Fibroblast of the aortic adventitia (primary cell): ENCODE measurements at regions not wholly inside any gene's neighbourhood (a gene's known extent, or its start where the extent isn't known, plus 50 kb on each side); places are given as distances from the start of the nearest gene placed in this dataset.

Experiments used
- DNase-seq: peaks from one replicate; pipeline ENCODE4 v3.0.0-alpha.2; 2010; ENCODE audit warnings: low read depth
- H3K4me3 ChIP-seq: 2 replicates; pipeline ENCODE4 v1.5.1; 2011; ENCODE audit warnings: low read depth, mild to moderate bottlenecking, control low read depth, low read length, moderate library complexity
- TF ChIP-seq, protein P1 (sequence below): IDR thresholded peaks from 2 replicates; pipeline ENCODE4 v1.5.1; 2011; ENCODE audit warnings: mild to moderate bottlenecking, low read length, control low read depth, inconsistent platforms; ENCODE audit not compliant: insufficient read depth

- no peak overlapping the region for H3K4me3 ChIP-seq
- no peak for DNase-seq
- TF ChIP-seq, protein P1, sequence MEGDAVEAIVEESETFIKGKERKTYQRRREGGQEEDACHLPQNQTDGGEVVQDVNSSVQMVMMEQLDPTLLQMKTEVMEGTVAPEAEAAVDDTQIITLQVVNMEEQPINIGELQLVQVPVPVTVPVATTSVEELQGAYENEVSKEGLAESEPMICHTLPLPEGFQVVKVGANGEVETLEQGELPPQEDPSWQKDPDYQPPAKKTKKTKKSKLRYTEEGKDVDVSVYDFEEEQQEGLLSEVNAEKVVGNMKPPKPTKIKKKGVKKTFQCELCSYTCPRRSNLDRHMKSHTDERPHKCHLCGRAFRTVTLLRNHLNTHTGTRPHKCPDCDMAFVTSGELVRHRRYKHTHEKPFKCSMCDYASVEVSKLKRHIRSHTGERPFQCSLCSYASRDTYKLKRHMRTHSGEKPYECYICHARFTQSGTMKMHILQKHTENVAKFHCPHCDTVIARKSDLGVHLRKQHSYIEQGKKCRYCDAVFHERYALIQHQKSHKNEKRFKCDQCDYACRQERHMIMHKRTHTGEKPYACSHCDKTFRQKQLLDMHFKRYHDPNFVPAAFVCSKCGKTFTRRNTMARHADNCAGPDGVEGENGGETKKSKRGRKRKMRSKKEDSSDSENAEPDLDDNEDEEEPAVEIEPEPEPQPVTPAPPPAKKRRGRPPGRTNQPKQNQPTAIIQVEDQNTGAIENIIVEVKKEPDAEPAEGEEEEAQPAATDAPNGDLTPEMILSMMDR, result no peak
Measured at GRCh38 chr18:27581296-27581904, 396.3 kb upstream of the CHST9 start.

DNA sequence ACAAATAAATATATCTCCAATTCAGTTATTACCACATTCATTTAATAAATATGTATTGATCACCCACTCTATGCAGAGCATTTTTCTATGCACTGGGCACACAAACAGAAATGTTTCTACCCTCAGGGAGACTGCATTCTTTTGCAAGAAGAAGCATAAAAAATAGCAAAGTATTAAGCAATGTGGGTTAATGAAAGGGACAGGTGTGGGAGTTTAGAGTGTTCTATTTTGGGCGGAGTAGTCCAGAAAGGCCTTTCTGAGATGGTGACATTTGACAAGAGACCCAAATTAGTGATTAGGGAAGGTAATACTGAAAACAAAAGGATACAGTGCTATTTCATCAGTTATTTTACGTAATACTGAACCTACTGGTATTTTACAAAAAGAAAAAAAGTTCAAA lies 394.3 kb upstream of the CHST9 start:
- TF ChIP-seq, protein P1, result no peak
- DNase-seq, result no peak
- H3K4me3 ChIP-seq, result no peak overlapping the region

DNA sequence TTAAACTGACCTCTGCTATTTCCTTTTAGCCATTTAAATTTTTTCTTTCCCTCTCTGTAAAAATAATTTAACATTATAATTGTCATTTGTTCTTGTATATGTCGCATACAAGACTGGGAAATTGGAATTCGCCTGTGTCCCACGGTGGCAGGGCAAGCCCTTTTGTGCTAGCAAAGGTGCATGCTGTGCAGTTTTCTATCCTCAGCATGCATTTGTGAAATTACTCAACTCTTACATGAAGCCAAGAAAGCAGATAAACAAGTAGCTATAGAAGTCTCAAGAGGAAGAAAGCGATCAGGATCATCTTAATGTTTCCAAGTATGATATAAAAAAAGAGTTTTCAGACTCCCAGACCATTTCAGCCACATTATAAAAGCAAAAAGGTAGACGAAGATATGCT lies 392.6 kb upstream of the CHST9 start:
- TF ChIP-seq, protein P1, result no peak
- DNase-seq, result no peak
- H3K4me3 ChIP-seq, result no peak overlapping the region

DNA sequence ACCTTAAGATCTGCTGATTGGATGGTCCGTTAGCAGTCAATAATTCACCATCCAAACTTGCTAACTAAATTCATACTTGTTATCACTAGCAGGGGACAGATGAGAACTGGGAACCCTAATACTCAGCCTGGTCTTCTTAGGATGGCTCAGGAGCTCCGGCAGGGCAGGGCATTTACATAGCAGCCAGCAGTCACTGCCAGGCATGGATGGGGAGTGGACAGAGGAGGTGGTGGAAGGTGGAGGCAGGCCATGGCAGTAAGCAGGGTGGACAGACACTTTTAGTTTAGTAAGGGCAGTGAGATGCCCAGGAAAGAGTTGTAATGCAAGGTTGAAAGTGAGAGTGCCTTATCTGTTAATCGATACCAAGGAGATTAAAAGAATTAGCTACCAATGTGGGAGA lies 392.2 kb upstream of the CHST9 start:
- no peak overlapping the region for H3K4me3 ChIP-seq
- no peak for DNase-seq
- TF ChIP-seq, protein P1, result no peak

GRCh38 chr18:27567434-27567833 lies 382.3 kb upstream of the CHST9 start:
- H3K4me3 ChIP-seq, result no peak overlapping the region
- DNase-seq, result no peak
- TF ChIP-seq, protein P1, result no peak

DNA sequence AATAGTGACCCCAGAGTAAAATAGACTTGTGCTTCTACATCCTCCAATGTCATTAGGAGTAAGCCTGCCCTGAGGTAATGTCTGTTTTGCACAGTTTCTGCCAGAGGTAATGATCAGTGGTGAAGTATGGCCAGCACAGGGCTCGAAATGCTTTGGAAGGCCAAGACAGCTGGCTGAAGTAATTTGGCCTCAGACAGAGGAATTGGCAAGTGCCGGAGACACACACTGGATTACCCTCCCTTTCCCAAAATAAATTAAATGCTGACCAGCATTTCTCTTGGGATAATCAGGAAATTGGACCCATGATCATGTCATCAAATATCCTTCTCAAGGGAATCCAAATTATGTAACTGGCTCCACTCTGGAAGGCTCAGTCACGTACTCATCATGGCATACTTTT lies 379.0 kb upstream of the CHST9 start:
- TF ChIP-seq, protein P1, result no peak
- no peak for DNase-seq
- H3K4me3 ChIP-seq, result no peak overlapping the region

DNA sequence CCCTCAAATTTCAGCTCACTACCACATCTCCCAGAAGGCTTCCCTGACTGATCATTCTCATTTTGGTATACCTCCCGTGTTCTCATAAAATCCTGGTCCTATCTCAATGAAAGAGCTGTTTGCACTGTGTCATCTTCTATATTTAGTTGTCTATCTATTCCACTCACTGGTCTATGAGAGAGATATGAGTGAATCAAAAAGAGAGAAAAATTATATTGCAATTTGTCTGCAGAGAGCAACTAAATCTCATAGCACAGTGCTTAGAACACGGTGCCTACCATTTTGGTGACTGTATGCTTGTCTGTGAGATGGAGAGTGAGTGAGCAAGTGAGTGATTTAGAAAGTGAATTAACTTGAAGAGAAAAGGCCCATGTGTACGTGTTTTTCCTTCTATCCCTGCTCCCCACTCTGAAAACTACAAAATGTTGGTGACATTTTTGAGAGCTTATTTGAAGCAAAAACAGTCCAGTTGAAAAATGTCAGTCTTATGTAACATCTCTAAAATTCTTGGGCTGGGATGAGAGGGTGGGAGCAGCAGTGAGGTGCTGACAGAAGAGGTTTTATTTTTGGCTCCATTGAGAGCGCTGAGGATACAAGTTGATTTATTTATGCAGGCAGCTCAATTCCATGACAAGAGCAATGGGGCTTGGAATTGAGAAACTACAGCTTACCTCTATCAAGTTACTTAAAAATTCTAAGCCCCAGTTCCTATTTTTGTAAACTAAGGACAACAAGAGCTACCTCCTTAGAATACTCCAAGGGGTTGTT lies 373.5 kb upstream of the CHST9 start:
- TF ChIP-seq, protein P1, result no peak
- no peak overlapping the region for H3K4me3 ChIP-seq
- no peak for DNase-seq
